ENCODE measurements at regions not wholly inside any gene's neighbourhood (a gene's known extent, or its start where the extent isn't known, plus 50 kb on each side); places are given as distances from the start of the nearest gene placed in this dataset.
A peak's percentile ranks its signal among the peaks of the same experiment; 100 is the strongest.

GRCh38 chrX:23616361-23616760 is 50.9 kb upstream of the PRDX4 start:
- Histone ChIP-seq H4K91ac (ENCODE audit: insufficient read depth, low read depth, low read length) (no peak overlapping the region), H3K9ac (ENCODE audit: low read depth, low read length) (no peak overlapping the region), H3K27me3 (ENCODE audit: control insufficient read depth, insufficient read depth, low read length) (peaks cover 2% of the 10 kb centered on the region), H2BK5ac (ENCODE audit: low read depth, low read length, poor library complexity, severe bottlenecking) (no peak overlapping the region), H3K23ac (ENCODE audit: low read depth, low read length) (no peak overlapping the region), H3K36me3 (ENCODE audit: control insufficient read depth, insufficient read depth, low read length) (no peaks in the 10 kb centered on the region), H3K4me1 (ENCODE audit: control insufficient read depth, insufficient read depth, low read length) (no peaks in the 10 kb centered on the region), H3K79me1 (ENCODE audit: low read depth in 1 of 2, low read length in 2 of 2) (no peaks in the 10 kb centered on the region), H2AFZ (replicated peaks; ENCODE audit: low read length, poor library complexity) (no peak overlapping the region), H3K9me1 (ENCODE audit: insufficient read depth, low read length) (no peaks in the 10 kb centered on the region), H2BK20ac (ENCODE audit: low read depth, low read length) (no peak overlapping the region), H3K4me2 (ENCODE audit: low read depth, low read length) (no peak overlapping the region), H3K14ac (replicated peaks; ENCODE audit: low read depth, low read length) (no peak overlapping the region), H4K5ac (ENCODE audit: low read depth, low read length) (no peak overlapping the region), H3K27ac (ENCODE audit: insufficient read depth, low read length) (no peak overlapping the region), H4K20me1 (ENCODE audit: insufficient read depth, low read length) (no peaks in the 10 kb centered on the region), H4K8ac (ENCODE audit: low read depth in 2 of 2, low read length in 2 of 2) (no peak overlapping the region), H3K4ac (ENCODE audit: low read depth, low read length) (no peak overlapping the region), H2AK9ac (replicated peaks; ENCODE audit: low read depth, low read length, poor library complexity) (no peak overlapping the region), H3K18ac (ENCODE audit: low read depth, low read length) (no peak overlapping the region), H3K9me3 (ENCODE audit: control insufficient read depth, insufficient read depth, low read length) (no peaks in the 10 kb centered on the region), H3K4me3 (ENCODE audit: insufficient read depth, low read depth, low read length) (no peak overlapping the region), H2AK5ac (ENCODE audit: low read depth, low read length) (no peak overlapping the region), H2BK15ac (ENCODE audit: low read depth, low read length) (no peak overlapping the region), H3K56ac (ENCODE audit: extremely low read depth, insufficient read depth, low read length) (no peak overlapping the region), H2BK120ac (ENCODE audit: low read depth, low read length) (no peak overlapping the region)
- TF ChIP-seq MAFK (IDR thresholded peaks at IDR 0.05; ENCODE audit: low read depth, low read length) (no peak), FOS (IDR thresholded peaks at IDR 0.05; ENCODE audit: low read depth, low read length) (no peak), NFE2L2 (IDR thresholded peaks at IDR 0.05; ENCODE audit: low read depth, low read length) (no peak), ELK1 (IDR thresholded peaks at IDR 0.05; ENCODE audit: borderline replicate concordance, low read depth, low read length) (no peak), BHLHE40 (IDR thresholded peaks at IDR 0.05; ENCODE audit: low read depth, low read length) (no peak), SMC3 (IDR thresholded peaks at IDR 0.05; ENCODE audit: low read depth, low read length) (peak; percentile 26; the same call in 1 of the 2 replicates), POLR2A (IDR thresholded peaks at IDR 0.05; ENCODE audit: low read depth, low read length) (no peak), MAZ (IDR thresholded peaks at IDR 0.05; ENCODE audit: borderline replicate concordance, low read depth, low read length) (no peak), CTCF (conservative IDR thresholded peaks at IDR 0.05; ENCODE audit: low read depth, low read length) (peak; percentile 55), CHD1 (IDR thresholded peaks at IDR 0.05; ENCODE audit: low read depth, low read length) (no peak), USF2 (IDR thresholded peaks at IDR 0.05; ENCODE audit: low read depth, low read length) (no peak), RAD21 (IDR thresholded peaks at IDR 0.05; ENCODE audit: low read length) (peak; percentile 54), RCOR1 (IDR thresholded peaks at IDR 0.05; ENCODE audit: insufficient replicate concordance, low read length) (no peak), CEBPB (IDR thresholded peaks at IDR 0.05; ENCODE audit: low read depth, low read length) (no peak), RFX5 (IDR thresholded peaks at IDR 0.05; ENCODE audit: low read depth, low read length) (no peak), MXI1 (IDR thresholded peaks at IDR 0.05; ENCODE audit: borderline replicate concordance, low read depth, low read length) (no peak)
- no TSS peak for BruUV-seq (replicated peaks)
- intact Hi-C loops (cut with micrococcal nuclease): loop anchor here (1.0 to 10.0 kb wide), 3 partner anchors 1480 to 1631 kb away; no protein-coding TSS in a partner anchor
- POLR2A ChIA-PET (ENCODE audit: unreplicated experiment): no interaction called here
- ATAC-seq (ENCODE audit: low read depth) (peak; percentile 79), DNase-seq (peak; percentile 38)
- in situ Hi-C loops (cut with MboI; ENCODE audit: low sequenced_read_pairs): no loop called here
- WGBS, 2 experiments (ENCODE audit: extremely low coverage in 2 of 2, insufficient read length in 1 of 2): no CpG with 5 or more reads among the region's 5 CpGs
- dilution Hi-C loops (cut with HindIII; ENCODE audit: low sequenced_read_pairs, unreplicated experiment): no loop called here
- CTCF ChIA-PET: interaction anchor here (1.4 to 1.5 kb wide), 2 partner anchors 8 to 19 kb away, joined by 3 to 6 read pairs; no protein-coding TSS in a partner anchor
